Neuronal stem cell (in vitro differentiated cells): ENCODE measurements at regions not wholly inside any gene's neighbourhood (a gene's known extent, or its start where the extent isn't known, plus 50 kb on each side); places are given as distances from the start of the nearest gene placed in this dataset.

ENCODE experiments used
- DNase-seq: peaks from one replicate; pipeline ENCODE4 v3.0.0-alpha.2; 2013; ENCODE audit warnings: low spot score
- H2AFZ ChIP-seq: one replicate; pipeline ENCODE4 v1.6.1; 2013; ENCODE audit warnings: mild to moderate bottlenecking, low read length, inconsistent platforms
- H2AK5ac ChIP-seq: 2 replicates; pipeline ENCODE4 v1.6.1; 2013; ENCODE audit warnings: low read depth, mild to moderate bottlenecking, inconsistent platforms, low read length, moderate library complexity, mixed read lengths
- H2BK120ac ChIP-seq: 2 replicates; pipeline ENCODE4 v1.6.1; 2013; ENCODE audit warnings: low read depth, mild to moderate bottlenecking, inconsistent platforms, low read length, moderate library complexity, mixed read lengths
- H2BK12ac ChIP-seq: one replicate; pipeline ENCODE4 v1.6.1; 2013; ENCODE audit warnings: low read length, inconsistent platforms
- H2BK15ac ChIP-seq: 2 replicates; pipeline ENCODE4 v1.6.1; 2013; ENCODE audit warnings: mild to moderate bottlenecking, low read length, inconsistent platforms, mixed read lengths
- H2BK5ac ChIP-seq: one replicate; pipeline ENCODE4 v1.6.1; 2013; ENCODE audit warnings: inconsistent platforms, mild to moderate bottlenecking, low read length, moderate library complexity
- H3K14ac ChIP-seq: one replicate; pipeline ENCODE4 v1.6.1; 2013; ENCODE audit warnings: low read length, inconsistent platforms
- H3K18ac ChIP-seq: 2 replicates; pipeline ENCODE4 v1.6.1; 2013; ENCODE audit warnings: low read length, inconsistent platforms
- H3K23ac ChIP-seq: 2 replicates; pipeline ENCODE4 v1.6.1; 2013; ENCODE audit warnings: low read depth, mild to moderate bottlenecking, mixed read lengths, low read length, inconsistent platforms; ENCODE audit not compliant: poor library complexity
- H3K27ac ChIP-seq: replicated peaks from 3 replicates; pipeline ENCODE4 v1.5.1; 2013; ENCODE audit warnings: low read length, inconsistent platforms
- H3K27me3 ChIP-seq, 3 experiments: 2 replicates each; pipeline ENCODE4 v1.6.1; 2013; ENCODE audit warnings: low read length in 3 of 3, mild to moderate bottlenecking in 2 of 3, inconsistent platforms in 1 of 3, low read depth in 1 of 3, mixed read lengths in 1 of 3, moderate library complexity in 1 of 3; ENCODE audit not compliant: control insufficient read depth in 3 of 3, insufficient read depth in 3 of 3
- H3K36me3 ChIP-seq, 2 donors: replicated peaks in 1 of 2; 2 replicates each; pipeline ENCODE4 v1.6.1; 2013; ENCODE audit warnings: low read length in 2 of 2; ENCODE audit not compliant: control insufficient read depth in 2 of 2, insufficient read depth in 2 of 2
- H3K4ac ChIP-seq: 2 replicates; pipeline ENCODE4 v1.6.1; 2013; ENCODE audit warnings: inconsistent platforms, mild to moderate bottlenecking, low read length, moderate library complexity
- H3K4me1 ChIP-seq, 2 donors: 1 replicate in 1 of 2; 2 replicates in 1 of 2; pipeline ENCODE4 v1.6.1; 2013; ENCODE audit warnings: low read length in 2 of 2, low read depth in 1 of 2; ENCODE audit not compliant: control insufficient read depth in 2 of 2, insufficient read depth in 1 of 2
- H3K4me2 ChIP-seq: one replicate; pipeline ENCODE4 v1.6.1; 2013; ENCODE audit warnings: mild to moderate bottlenecking, low read length, inconsistent platforms; ENCODE audit not compliant: insufficient read depth, poor library complexity, severe bottlenecking
- H3K4me3 ChIP-seq, 2 donors: 2 replicates each; pipeline ENCODE4 v1.5.1; 2013; ENCODE audit warnings: low read length in 2 of 2, mild to moderate bottlenecking in 2 of 2, inconsistent platforms in 1 of 2, moderate library complexity in 1 of 2
- H3K79me1 ChIP-seq: one replicate; pipeline ENCODE4 v1.6.1; 2013; ENCODE audit warnings: low read depth, mild to moderate bottlenecking, inconsistent platforms, low read length, moderate library complexity
- H3K9ac ChIP-seq: one replicate; pipeline ENCODE4 v1.6.1; 2013; ENCODE audit warnings: mild to moderate bottlenecking, low read depth, low read length, inconsistent platforms; ENCODE audit not compliant: poor library complexity
- H3K9me3 ChIP-seq, 2 donors: replicated peaks in 1 of 2; 2 replicates each; pipeline versions ENCODE3 to v1.6.1; 2013; ENCODE audit warnings: low read length in 2 of 2, mild to moderate bottlenecking in 2 of 2, inconsistent platforms in 1 of 2, low read depth in 1 of 2, mixed read lengths in 1 of 2, moderate library complexity in 1 of 2; ENCODE audit not compliant: control insufficient read depth in 2 of 2, insufficient read depth in 1 of 2
- H4K8ac ChIP-seq: one replicate; pipeline ENCODE4 v1.6.1; 2013; ENCODE audit warnings: low read depth, mild to moderate bottlenecking, inconsistent platforms, low read length, moderate library complexity
- H4K91ac ChIP-seq: one replicate; pipeline ENCODE4 v1.6.1; 2013; ENCODE audit warnings: low read length, low read depth, mild to moderate bottlenecking, inconsistent platforms; ENCODE audit not compliant: poor library complexity
- WGBS, 2 donors: extraction: QIAGEN DNeasy Blood & Tissue Kit; methylation state at CpG; one replicate each; pipeline ENCODE4 v1.1.7; 2013; ENCODE audit warnings: missing lambda C conversion rate in 2 of 2, mixed read lengths in 1 of 2; ENCODE audit not compliant: insufficient read length in 2 of 2, insufficient replicate concordance in 1 of 2; ENCODE audit errors: extremely low coverage in 2 of 2; 5-methylcytosine and 5-hydroxymethylcytosine counted together

DNA sequence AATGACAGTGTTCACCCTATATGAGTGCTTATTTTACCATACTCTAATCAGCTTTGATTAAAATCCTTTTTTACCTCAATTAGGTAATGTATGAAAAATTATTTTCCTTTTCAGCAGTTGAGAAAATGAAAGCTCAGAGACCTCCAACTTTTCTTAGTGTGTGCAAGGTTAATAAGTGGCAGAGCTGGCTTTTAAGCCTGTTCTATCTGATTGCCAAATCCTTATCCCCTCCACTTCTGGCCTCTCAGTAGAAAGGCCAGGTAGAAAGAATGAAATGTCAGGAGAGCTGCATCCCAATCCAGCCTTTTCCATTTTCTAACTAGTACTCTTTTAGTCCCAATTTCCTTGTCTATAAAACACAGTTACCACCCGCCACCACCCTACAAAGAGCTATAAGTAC lies 67.6 kb upstream of the LCLAT1 start:
- no peak overlapping the region for H3K14ac ChIP-seq
- no peak overlapping the region for H3K4ac ChIP-seq
- no peak overlapping the region for H2AK5ac ChIP-seq
- no peak overlapping the region for H2BK5ac ChIP-seq
- no peaks in the 10 kb centered on the region for H3K79me1 ChIP-seq
- no peak overlapping the region for H3K18ac ChIP-seq
- H3K4me3 ChIP-seq = no peak overlapping the region
- no CpG with 5 or more reads among the region's 1 CpG for WGBS, 2 donors
- no peaks in the 10 kb centered on the region for H3K4me1 ChIP-seq
- H3K36me3 ChIP-seq = no peaks in the 10 kb centered on the region
- H2BK12ac ChIP-seq = no peak overlapping the region
- no peak overlapping the region for H3K27ac ChIP-seq
- no peak overlapping the region for H4K91ac ChIP-seq
- H4K8ac ChIP-seq = no peak overlapping the region
- DNase-seq = no peak
- no peak overlapping the region for H2AFZ ChIP-seq
- no peak overlapping the region for H3K4me2 ChIP-seq
- H3K23ac ChIP-seq = no peak overlapping the region
- no peak overlapping the region for H2BK15ac ChIP-seq
- H3K9ac ChIP-seq = no peak overlapping the region
- no peak overlapping the region for H2BK120ac ChIP-seq
- no peaks in the 10 kb centered on the region for H3K9me3 ChIP-seq
- H3K27me3 ChIP-seq = peaks cover 0 to 3% (median 0%) of the 10 kb centered on the region in 3 experiments

DNA sequence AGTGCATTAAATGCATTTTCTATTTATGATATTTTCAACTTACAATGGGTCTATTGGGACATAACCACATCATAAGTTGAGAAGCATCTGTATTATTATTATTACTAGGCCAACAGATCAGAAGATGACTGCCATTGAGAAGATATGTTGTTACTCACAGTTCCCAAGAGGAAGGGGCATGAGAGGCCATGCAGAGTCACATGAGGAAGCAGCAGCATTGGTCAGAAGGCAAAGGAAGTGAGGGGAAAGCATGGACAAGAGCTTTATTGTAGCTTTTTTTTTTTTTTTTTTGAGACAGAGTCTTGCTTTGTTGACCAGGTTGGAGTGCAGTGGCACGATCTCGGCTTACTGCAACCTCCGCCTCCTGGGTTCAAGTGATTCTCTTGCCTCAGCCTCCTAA lies 66.2 kb upstream of the LCLAT1 start:
- no CpG with 5 or more reads among the region's 3 CpGs for WGBS, 2 donors
- no peak overlapping the region for H3K4me3 ChIP-seq
- H2AK5ac ChIP-seq = no peak overlapping the region
- H3K9me3 ChIP-seq = no peaks in the 10 kb centered on the region
- DNase-seq = no peak
- H3K14ac ChIP-seq = no peak overlapping the region
- no peak overlapping the region for H2BK120ac ChIP-seq
- H4K8ac ChIP-seq = no peak overlapping the region
- H2BK12ac ChIP-seq = no peak overlapping the region
- no peaks in the 10 kb centered on the region for H3K27me3 ChIP-seq
- H2BK5ac ChIP-seq = no peak overlapping the region
- H2AFZ ChIP-seq = no peak overlapping the region
- H3K4me2 ChIP-seq = no peak overlapping the region
- H3K18ac ChIP-seq = no peak overlapping the region
- no peaks in the 10 kb centered on the region for H3K79me1 ChIP-seq
- H3K4me1 ChIP-seq = no peaks in the 10 kb centered on the region
- no peak overlapping the region for H2BK15ac ChIP-seq
- no peak overlapping the region for H4K91ac ChIP-seq
- no peak overlapping the region for H3K9ac ChIP-seq
- no peak overlapping the region for H3K27ac ChIP-seq
- H3K23ac ChIP-seq = no peak overlapping the region
- H3K36me3 ChIP-seq = no peaks in the 10 kb centered on the region
- no peak overlapping the region for H3K4ac ChIP-seq

DNA sequence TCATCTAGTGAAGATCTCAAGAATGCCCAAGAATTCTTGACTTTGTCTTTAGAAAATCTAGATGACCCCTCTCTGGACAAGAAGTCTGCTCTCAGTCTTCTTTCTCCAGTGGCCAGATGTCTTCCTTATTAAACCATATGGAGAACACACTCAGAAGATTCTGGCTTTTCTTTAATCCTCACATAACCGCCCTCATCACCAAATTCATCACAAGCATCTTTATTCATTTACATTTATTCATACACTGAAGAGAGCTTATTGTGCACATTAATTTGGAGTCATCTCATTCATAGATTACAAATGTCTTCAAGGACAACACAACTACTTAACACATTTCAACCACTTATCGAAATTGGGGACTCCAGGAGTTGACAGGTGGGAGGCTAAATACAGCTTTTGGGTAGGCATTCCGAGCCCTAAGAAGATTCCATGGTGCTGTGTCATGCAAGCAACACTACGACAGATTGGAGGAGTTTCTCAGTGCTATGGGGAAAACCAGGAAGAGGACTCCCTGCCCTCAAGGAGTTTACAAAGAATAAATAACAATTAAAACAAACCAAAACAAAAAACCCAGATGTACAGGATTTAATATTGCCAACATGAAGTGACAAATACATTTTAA lies 64.8 kb upstream of the LCLAT1 start:
- H3K4me3 ChIP-seq = no peak overlapping the region
- no peaks in the 10 kb centered on the region for H3K27me3 ChIP-seq
- H2AK5ac ChIP-seq = no peak overlapping the region
- H2BK5ac ChIP-seq = no peak overlapping the region
- no peak overlapping the region for H3K18ac ChIP-seq
- no peak overlapping the region for H3K9ac ChIP-seq
- no peak overlapping the region for H3K4ac ChIP-seq
- no peak overlapping the region for H3K27ac ChIP-seq
- H3K9me3 ChIP-seq = no peaks in the 10 kb centered on the region
- no peak overlapping the region for H3K4me2 ChIP-seq
- no peaks in the 10 kb centered on the region for H3K36me3 ChIP-seq
- H3K14ac ChIP-seq = no peak overlapping the region
- no peak overlapping the region for H3K23ac ChIP-seq
- no peak overlapping the region for H2BK120ac ChIP-seq
- no peak overlapping the region for H4K8ac ChIP-seq
- no peak overlapping the region for H2BK15ac ChIP-seq
- no peak for DNase-seq
- no peaks in the 10 kb centered on the region for H3K4me1 ChIP-seq
- no peak overlapping the region for H4K91ac ChIP-seq
- H2AFZ ChIP-seq = no peak overlapping the region
- WGBS, 2 donors = 100% methylated on average over 1 of the region's 4 CpGs; no CpG with 5 or more reads in 1 of the 2 donors
- no peaks in the 10 kb centered on the region for H3K79me1 ChIP-seq
- H2BK12ac ChIP-seq = no peak overlapping the region

GRCh38 chr2:30382995-30383394 lies 64.1 kb upstream of the LCLAT1 start:
- no peak overlapping the region for H2AFZ ChIP-seq
- no peak overlapping the region for H2BK120ac ChIP-seq
- no peaks in the 10 kb centered on the region for H3K79me1 ChIP-seq
- H3K14ac ChIP-seq = no peak overlapping the region
- H2AK5ac ChIP-seq = no peak overlapping the region
- H3K4me2 ChIP-seq = no peak overlapping the region
- H3K18ac ChIP-seq = no peak overlapping the region
- H2BK15ac ChIP-seq = no peak overlapping the region
- H3K4me1 ChIP-seq = no peaks in the 10 kb centered on the region
- H3K23ac ChIP-seq = no peak overlapping the region
- H3K9ac ChIP-seq = no peak overlapping the region
- no peak overlapping the region for H3K4me3 ChIP-seq
- no peak overlapping the region for H4K8ac ChIP-seq
- no peaks in the 10 kb centered on the region for H3K36me3 ChIP-seq
- DNase-seq = no peak
- H2BK12ac ChIP-seq = no peak overlapping the region
- H3K27me3 ChIP-seq = no peaks in the 10 kb centered on the region
- H3K27ac ChIP-seq = no peak overlapping the region
- no peaks in the 10 kb centered on the region for H3K9me3 ChIP-seq
- no peak overlapping the region for H3K4ac ChIP-seq
- no peak overlapping the region for H4K91ac ChIP-seq
- H2BK5ac ChIP-seq = no peak overlapping the region
- WGBS, 2 donors = no CpG with 5 or more reads among the region's 1 CpG
